HG02981 (cell line): ENCODE measurements at regions not wholly inside any gene's neighbourhood (a gene's known extent, or its start where the extent isn't known, plus 50 kb on each side); places are given as distances from the start of the nearest gene placed in this dataset.

Experiments
- ATAC-seq: cut with Tn5 transposase; IDR thresholded peaks from one replicate; pipeline ENCODE4 v1.9.1; 2021; ENCODE audit warnings: mild to moderate bottlenecking, moderate library complexity; ENCODE audit not compliant: unreplicated experiment

DNA sequence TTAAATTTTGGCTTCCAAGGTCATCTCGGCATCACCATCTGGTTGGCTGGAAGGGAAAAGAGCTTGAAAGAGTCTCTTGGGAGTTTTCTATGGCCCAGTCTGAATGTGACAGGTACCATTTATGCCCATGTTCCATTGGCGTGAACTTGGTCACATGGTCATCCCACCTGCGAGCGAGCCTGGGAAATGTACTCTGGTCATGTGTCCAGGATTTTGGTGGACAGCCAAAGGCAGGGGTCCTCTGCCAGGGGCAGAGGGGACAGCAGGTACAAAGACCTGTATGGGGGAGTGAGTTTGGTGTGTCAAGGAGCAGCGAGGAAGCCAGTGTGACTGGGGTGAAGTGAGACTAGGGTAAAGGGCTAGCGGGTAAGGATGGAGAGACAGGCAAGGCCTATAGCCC, 112.6 kb downstream of the CDC5L start:
- no peak for ATAC-seq

DNA sequence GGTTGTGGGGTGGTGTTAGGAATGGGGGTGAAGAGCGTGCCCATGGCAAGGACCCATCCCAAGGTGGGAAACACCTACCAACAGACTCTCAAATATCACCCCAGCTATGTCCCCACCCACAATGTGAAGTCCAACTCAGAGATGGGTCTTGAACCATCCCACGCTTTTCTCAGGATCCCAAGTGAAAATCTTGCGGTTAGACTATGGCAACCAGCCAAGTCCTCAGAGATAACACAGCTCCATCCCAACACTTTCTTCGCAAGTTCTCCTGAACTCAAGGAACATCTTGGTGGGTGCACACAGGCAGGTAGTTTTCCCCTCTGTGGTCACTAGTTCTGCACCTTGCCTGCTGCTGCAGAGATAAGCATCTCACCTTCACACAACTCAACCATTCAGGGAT, 116.0 kb downstream of the CDC5L start:
- no peak for ATAC-seq

DNA sequence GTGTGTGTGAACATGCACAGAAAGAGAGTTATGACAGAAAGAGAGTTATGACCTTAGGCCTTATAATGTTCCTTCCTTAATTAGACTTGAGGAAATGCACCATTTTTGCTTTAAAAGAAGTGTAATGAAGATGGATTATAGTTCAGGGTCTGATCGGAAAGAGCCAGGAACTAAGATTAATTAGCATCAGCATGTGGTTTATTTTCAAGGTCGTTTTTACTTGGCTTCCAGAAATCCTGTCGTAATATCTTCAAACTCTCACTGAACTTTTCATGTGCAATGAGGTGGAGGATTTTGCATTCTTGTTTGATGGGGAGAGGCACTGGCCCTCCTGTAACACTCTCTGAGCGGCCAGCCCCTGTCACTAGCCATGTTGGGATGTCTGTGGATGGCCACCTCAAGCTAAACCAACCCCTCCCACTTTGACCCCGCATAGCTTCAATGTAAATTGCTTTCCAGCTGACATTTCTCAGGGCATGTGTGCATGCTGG, 116.8 kb downstream of the CDC5L start:
- ATAC-seq, result no peak

DNA sequence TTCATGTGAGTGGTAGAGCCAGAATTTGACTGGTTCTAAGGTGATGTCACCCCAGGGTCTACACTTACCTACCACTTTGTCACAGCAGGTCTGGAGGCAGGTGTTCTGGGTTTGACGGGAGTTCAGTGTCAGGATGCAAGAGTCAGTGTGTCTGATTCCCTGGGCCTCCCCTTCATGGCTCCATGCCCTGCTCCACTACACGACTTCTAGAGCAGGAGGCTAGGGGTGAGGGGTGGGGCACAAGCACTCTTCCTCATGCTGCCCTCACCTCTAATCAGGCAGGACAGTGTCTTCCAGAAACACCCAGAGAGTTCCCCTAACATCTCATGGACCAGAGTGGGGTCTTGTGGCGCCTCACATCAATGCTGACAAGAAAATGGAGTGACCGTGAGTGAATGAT, 118.2 kb downstream of the CDC5L start:
- no peak for ATAC-seq

DNA sequence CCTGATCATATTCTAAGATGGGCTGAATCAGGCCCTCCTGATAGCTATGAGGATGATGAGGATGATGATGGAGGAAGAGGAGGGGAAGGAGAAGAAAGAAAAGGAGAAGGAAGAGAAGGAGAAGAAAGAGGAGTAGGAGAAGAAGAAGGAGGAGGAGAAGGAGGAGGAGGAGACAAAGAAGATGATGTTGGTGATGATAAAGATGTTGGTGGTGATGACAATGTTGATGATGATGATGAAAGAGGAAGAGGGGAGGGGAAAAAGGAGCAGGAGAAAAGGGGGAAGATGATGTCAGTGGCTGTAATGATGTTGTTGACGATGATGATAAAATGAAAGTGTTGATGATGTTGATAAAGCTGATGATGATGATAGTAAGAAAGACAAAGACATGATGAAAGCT, 119.5 kb downstream of the CDC5L start:
- ATAC-seq, result no peak

DNA sequence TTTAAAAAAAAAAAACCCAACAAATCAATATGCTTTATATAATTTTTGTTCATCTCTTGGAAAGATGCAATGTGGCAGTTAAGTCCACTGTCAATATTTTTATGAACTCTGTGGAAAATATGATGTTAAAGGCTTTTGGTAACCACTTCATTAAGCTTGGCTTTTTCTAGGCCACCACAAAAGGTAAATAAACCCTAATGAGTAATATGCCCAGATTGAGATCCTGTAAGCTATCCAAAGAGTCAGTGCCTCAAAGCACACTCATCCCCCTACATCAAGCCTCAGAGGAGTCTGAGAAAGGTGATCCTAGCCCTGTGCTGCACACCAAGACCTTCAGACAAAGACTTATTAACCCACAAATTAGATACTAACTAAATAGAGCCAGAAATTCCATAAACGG, 121.1 kb downstream of the CDC5L start:
- ATAC-seq, result no peak

DNA sequence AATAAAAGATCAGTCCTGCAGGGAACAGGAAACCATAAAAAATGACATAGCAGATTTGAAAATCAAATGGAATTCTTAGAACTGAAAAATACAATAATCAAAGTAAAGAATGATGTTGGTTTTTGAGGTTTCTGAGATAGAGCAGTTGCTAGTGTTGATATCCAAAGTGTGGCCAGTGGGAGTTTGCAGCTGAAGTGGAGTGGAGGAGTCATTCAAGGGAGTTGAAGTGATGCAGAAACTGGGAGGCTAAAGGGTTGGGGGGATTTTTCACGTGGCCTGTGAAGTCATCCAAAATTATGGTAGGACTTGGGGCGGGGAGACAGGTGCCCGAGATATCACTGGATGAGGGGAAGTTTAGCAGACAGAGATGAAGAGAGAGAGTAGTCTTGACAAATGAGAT, 123.6 kb downstream of the CDC5L start:
- no peak for ATAC-seq

DNA sequence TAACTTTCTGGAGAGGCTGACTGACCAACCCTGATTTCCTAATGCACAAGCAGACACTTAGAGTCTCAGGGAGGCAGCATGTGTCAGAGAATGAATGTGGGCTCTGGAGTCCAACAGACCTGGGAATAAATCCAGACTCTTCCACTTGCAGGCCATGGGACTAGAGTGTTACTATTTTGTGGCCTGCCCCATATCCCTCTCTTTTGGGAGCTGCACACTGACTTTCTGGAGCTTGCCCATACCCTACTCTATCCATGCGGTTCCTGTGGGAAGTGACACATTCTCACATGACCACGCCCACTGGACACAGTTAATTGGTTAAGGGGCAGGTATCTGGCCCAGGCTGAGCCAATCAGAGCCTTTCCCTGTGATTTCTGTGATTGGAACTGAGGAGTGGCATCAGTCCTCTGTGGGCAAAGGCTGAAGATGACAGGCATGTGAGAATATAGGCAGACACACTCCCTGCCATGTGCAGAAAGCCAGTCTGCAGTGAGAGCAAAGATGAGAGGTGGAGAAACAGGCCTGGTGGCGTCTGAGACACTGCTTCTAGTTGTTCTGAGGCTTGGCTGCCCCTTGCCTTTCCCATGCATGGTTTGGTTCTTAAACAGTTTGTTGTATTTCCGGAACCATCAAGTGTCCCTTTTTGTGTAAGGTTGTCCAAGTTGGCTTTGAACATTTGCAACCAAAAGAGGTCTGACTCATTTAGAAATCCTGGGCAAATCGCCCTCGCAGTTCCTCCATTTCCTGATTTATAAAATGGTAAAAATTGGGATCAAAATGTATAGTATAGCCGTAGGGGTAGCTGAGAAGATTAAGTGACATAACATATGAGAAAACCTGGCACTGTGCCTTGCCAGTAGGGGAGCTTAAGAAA, 125.6 kb downstream of the CDC5L start:
- no peak for ATAC-seq

DNA sequence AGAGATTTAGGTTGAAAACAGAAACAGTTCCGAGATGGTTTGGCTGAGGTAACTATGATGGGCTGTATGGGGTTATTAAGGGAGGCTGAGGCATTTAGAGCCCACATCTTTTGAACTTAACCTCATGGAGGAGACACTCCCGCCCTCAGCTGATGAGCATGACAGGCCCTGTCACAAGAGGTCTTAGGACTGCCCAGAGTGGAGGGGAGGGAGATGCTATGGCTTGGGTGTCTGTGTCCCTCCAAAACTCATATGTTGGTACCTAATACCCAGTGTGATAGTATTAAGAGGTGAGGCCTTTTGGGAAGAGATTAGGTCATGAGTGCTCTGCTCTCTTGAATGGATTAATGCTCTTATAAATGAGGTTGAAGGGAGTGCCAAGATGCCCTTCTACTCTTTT, 126.6 kb downstream of the CDC5L start:
- no peak for ATAC-seq

DNA sequence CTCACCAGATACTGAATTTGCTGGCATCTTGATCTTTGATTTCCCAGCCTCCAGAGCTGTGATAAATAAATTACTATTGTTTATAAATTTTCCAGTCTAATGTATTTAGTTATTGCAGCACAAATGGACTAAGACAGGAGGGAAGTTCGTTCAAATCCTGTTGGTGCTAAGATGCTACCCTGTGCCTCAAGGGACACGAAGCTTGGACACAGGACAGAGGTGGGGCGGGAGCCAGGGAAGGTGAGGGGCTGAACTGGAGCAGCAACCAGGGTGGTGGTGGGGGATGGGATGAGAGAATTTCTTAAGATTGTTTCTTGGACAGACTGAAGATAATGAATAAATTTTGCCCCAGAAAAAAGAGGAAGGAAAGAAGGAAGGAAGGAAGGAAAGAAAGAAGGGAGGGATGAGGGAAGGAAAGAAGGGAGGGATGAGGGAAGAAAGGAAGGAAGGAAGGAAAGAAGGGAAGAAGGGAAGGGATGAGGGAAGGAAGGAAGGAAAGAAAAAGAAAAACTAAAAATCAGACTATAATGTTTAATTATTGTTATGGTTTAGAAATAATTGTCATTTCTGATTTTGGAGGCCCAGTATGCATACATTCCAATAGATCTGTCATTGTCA, 127.2 kb downstream of the CDC5L start:
- no peak for ATAC-seq

DNA sequence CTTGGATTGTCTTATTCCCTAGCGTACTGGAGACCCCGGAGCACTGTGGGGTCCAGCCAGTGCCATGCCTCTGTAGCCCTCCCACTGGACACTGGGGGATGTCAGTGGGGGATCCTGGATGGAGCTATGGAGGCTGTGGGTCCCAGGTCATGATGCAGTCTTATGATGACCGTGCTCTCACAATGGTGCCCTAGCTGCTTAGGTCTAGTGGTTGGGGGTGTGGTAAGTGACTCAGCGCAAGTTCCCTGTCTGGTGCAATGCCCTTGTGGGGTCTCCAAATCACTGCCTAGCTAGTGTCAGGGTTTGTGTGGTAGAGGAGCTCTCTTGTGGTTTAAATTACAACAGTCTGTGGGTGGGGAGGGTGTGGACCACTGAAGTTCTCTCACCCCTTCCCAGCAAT, 135.4 kb downstream of the CDC5L start:
- ATAC-seq, result no peak

DNA sequence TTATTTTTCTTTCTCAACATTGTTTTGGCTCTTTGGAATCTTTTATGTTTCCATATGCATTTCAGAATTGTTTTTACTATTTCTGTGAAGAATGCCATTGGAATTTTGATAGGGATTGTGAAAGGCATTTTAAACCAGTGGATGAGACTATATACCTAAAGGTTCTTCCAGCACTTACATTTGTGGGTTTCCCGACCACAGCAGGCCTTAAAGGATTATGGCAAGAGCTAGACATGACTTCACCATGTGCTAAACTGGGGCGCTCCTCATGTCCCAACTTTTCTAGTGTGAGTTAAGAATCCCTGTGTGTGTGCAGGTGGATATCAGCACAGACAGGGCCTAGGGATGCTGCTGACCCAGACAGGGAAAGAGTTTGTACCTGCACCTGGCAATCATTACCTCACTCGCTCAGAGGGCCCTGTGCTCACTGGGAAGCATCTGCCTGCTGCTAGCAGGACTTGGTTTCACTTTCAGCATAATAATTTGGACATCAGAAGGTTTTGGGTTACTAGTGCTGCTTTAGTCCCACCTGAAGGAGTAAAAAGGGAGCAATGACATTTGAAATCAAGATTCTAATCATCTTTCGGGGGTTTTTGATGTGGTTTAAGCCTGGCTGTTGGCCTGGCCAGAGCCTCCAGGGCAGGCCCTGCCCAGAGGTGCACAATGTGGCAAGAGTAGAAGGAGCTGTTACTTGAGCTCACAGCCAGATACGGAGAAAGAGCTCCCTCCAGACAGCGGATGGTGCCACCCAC, 137.1 kb downstream of the CDC5L start:
- no peak for ATAC-seq

DNA sequence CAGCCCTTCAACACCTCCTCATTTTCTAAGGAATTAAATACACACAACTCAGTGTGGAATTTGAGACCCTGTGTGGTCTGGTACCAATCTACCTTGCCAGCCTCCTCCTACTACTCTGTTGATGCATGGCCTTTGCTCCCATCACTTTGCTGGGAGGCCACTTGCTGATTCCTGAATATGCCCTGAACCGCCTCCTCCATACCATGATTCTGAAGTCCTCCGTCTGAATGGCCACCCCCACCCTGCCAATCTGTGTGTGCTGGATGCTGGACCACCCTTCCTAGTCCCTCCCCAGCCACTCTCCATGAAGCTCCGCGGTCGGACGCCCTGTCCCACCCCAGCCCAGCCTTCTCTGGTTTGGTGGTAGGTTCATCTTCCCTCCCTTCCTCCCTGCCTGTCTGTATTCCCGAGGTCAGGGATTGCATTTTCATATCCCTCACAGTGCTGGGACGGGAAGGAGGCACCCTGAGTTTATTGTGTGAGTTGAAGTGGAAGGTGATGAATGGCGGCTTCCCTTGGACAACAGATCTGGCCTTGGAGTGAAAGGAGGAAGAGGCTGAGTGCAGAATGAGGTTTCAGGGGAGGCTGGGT, 138.3 kb downstream of the CDC5L start:
- ATAC-seq, result no peak

DNA sequence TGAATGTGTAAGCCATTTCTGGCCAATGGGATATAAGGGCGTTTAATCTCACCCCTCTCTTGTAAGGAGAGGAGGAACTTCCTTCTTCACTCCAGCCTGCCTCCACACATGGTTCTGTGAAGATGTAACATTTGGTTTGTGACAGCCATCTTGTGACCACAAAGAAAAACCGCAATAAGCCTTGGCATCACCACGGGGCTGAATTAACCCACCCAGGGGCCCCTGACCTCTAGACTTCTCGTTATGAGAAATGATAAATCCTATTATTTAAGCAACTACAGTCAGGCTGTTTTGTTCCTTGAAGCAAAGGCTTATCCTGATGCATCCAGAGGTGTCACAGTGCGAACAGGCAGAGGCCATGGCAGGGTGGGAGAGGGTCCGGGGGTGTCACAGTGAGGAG, 139.7 kb downstream of the CDC5L start:
- ATAC-seq, result no peak

DNA sequence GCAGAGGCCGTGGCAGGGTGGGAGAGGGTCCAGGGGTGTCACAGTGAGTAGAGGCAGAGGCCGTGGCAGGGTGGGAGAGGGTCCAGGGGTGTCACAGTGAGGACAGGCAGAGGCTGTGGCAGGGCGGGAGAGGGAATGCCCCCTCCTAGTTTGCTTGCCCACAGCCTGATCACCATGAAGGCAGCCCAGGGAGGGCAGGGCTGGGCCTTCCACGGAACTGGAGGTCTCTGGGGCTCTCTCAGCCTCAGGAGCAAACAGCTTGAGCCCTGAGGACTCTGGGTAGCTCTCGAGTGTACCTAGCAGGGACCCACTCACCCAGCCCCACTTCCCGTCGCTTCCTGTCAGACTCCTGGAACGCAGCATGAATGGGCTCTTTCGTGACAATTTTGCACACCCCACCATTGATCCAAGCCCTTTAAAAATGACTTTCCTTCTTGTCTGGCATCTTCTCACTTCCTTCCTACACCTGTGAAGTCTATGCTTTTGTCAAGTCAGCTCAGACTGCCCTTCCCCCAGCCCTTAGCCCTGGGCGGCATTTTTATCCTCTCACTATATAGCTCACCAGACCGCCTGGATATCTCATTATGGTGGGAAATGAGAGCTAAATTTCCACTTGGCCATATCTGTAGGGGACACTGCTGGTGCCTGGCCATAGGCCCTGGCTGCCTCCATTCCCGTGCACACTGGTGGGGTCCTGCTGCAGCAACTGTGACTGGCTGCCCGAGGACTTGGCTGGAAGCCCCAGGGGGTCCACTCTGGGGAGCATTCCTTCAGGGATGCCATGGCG, 140.3 kb downstream of the CDC5L start:
- no peak for ATAC-seq

DNA sequence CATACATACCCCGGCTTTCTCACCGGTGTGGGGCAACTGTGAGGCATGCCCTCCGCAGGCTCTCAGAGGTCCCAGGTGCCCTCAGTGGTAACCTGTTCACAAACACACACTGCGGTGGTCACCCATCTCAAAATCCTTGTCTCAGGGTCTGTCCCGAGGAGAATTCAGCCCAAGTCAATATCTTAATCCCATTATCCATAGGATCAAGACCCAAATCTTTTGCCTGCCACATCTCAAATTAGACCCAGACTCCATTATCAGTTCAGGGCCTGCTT, 140.8 kb downstream of the CDC5L start:
- no peak for ATAC-seq

DNA sequence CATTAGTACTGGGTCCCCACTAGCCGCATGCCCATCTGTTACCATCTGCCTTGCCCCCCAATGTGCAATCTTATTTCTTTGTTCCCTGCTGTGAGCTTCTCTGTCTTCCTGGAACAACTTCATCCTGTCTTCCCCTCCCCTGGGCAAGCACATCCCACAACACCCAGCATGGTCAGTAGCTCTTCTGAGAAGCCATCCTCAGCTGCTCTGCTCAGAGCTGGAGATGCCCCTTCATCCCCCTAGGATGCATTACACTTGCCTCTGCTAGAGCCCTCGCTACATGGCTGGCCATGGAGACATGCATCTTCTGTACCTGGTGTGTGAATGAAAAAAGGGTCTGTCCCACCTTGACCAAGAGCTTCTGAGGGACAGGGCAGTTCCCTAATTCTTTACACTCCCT, 141.2 kb downstream of the CDC5L start:
- ATAC-seq, result no peak

DNA sequence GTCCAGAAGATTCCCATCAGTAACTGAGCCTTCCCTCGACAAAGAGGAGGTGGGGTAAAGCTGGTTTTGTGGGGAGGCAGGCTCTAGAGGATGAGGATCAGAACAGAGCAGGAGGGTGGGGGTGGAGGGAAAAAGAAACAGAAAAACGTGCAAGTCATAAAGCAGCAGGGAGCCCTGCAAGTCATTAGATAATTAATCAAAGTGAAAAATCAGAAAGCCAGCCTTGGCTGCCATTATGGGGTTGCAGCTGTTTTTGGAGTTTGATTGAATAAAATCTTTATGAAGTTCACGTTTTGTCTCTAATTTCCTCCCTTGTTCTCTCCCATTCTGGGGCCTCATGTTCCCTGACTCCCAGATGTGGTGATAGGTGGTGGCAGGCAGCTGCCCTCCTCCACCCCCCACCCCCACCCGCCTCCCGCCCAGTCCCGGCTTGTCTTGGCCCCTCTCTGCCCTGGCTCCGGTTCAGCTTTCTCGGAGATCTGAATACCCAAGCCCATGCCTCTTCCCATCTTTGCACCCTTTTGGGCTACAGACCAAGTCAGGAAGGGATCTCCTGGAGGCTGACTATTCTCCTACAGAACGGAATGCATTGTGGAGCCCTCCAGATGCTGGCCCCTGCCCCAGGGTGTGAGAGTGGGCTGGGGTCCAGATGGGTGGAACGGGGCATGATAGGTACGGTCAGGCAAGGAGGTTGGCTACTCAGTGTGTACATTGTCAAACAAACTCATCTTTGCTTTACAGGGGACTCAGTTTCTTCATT, 141.8 kb downstream of the CDC5L start:
- ATAC-seq, result no peak

DNA sequence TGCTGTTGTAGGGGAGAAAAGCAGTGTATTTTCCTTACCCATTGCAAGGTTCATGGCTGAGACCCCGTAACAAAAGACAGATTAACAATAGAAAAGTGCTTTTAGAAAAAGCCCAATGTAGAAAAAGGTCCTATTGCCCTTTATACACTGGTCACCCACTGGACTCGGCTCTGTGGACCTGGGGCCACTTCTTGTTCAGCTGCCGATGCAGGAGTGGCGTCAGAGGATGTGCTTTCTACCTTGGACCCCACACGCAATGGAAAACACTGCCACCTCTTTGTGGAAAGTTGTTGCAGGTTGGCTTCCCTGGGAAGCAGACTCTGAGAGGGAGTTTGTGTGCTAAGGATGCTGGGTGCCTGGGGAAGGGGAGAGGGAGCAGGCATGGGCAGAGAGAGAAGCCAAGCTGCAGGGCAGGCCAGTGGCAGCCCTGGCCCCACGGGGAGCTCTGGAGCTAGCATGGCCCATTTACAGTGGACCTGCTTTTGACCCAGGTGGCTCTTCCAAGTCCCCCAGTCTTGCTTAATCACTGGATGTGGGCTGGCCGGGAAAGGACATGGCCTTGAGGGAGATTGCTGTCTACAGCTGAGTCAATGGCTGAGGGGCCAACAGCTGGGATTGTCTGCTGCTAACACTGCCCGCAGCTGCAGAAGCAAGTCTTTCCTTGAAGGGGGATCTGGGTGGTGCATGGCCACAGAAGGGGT, 142.9 kb downstream of the CDC5L start:
- no peak for ATAC-seq

DNA sequence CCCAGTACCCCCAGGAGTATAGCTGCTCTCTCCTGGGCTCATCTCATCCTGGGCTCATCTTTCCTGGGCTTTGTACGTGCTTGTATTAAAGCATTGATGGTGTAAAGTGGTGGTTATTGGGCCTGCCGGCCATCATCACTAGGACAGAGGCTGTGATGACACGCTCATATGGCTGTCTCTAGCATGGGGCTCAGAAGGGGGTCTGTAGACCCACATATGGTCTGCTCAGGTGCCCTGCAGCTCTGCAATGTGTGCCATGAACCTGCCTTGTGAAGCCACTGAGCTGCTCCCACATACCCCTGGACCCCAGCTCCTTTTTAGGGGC, 143.4 kb downstream of the CDC5L start:
- ATAC-seq, result no peak
